ENCODE measurements at regions not wholly inside any gene's neighbourhood (a gene's known extent, or its start where the extent isn't known, plus 50 kb on each side); places are given as distances from the start of the nearest gene placed in this dataset.
A peak's percentile ranks its signal among the peaks of the same experiment; 100 is the strongest.

DNA sequence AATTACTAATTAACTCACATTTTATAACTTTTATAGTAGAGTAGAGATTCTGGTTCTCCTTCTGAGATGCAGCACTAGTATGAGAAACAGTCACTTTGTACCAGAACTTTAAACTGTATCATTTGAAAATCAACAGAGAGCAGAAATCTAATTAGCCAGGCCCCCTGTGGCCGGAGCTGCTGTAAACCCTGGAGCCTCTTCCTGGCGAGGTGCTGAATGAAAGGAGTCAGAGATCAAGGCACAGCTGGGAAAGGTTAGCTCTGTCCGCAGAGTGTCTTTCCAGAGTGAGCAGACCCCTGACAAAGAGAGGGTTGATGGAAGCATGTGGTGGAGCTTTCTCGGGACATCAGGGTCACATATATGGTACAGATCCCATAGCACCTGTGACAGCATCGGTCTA is 703.8 kb downstream of the RFPL4B start:
- no peak for DNase-seq
- H3K4me3 Mint-ChIP-seq: peak overlapping the region; percentile 15; the same call in 1 of the 2 replicates
- no peaks in the 10 kb centered on the region; the same call in 1 of the 2 replicates for H3K27me3 Mint-ChIP-seq (ENCODE audit: insufficient read depth)
- peaks cover 63% of the 10 kb centered on the region for H3K4me1 Mint-ChIP-seq (ENCODE audit: low read depth)
- H3K9me3 Mint-ChIP-seq: no peaks in the 10 kb centered on the region; the same call in 1 of the 2 replicates
- TF ChIP-seq CTCF (IDR thresholded peaks at IDR 0.05): no peak
- peaks cover 3% of the 10 kb centered on the region; the same call in 1 of the 2 replicates for H3K36me3 Mint-ChIP-seq (ENCODE audit: low read depth)
- peak overlapping the region; percentile 70 for H3K27ac Mint-ChIP-seq

GRCh38 chr6:113052506-113052905 is 705.4 kb downstream of the RFPL4B start:
- DNase-seq: no peak

DNA sequence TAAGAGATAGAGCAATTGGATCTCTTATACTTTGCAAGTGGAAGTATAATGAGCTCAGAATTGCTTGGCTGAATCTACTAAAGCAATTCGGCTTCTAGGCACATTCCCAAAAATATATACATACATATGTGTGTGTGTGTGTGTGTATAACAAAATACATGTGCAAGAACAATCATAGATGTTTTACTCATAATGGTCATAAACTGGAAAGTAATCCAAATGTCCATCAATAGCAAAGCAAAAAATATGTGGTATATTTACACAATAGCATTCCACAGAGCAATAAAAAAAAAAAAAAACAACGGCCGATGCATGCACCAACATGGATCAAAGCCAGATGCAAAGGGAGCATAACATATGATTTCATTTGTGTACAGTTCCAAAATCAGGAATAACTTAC is 707.9 kb downstream of the RFPL4B start:
- no peak overlapping the region for H3K4me3 Mint-ChIP-seq
- peaks cover 6% of the 10 kb centered on the region for H3K9me3 Mint-ChIP-seq
- DNase-seq: no peak
- no peak for TF ChIP-seq CTCF (IDR thresholded peaks at IDR 0.05)
- H3K36me3 Mint-ChIP-seq (ENCODE audit: low read depth): peaks cover 14% of the 10 kb centered on the region; the same call in 1 of the 2 replicates
- H3K27ac Mint-ChIP-seq: no peak overlapping the region
- H3K27me3 Mint-ChIP-seq (ENCODE audit: insufficient read depth): no peaks in the 10 kb centered on the region
- peaks cover 36% of the 10 kb centered on the region for H3K4me1 Mint-ChIP-seq (ENCODE audit: low read depth)

More at GRCh38 chr6:113052506-113052905, 705.4 kb downstream of the RFPL4B start:
- no peak for TF ChIP-seq CTCF (IDR thresholded peaks at IDR 0.05)
- Mint-ChIP-seq H3K36me3 (ENCODE audit: low read depth) (peaks cover 9% of the 10 kb centered on the region; the same call in 1 of the 2 replicates), H3K27me3 (ENCODE audit: insufficient read depth) (no peaks in the 10 kb centered on the region; the same call in 1 of the 2 replicates), H3K9me3 (peaks cover 5% of the 10 kb centered on the region), H3K27ac (no peak overlapping the region), H3K4me3 (no peak overlapping the region), H3K4me1 (ENCODE audit: low read depth) (peaks cover 54% of the 10 kb centered on the region)

DNA sequence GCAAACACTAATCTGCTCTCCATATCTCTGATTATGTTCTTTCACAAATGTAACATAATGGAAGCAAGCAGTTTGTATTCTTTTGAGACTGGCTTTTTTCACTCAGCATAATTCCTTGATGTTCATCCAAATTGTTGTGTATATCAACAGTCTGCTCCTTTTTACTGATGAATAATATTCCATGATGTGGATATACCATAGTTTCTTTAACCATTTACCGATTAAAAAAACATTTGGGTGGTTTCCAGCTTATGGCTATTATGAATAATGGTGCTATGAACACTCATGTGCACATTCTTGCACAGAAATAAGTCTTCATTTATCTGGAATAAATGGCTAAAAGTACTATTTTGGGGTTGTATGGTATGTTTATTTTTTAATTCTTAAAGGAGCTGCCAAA is 708.9 kb downstream of the RFPL4B start:
- peaks cover 30% of the 10 kb centered on the region for H3K4me1 Mint-ChIP-seq (ENCODE audit: low read depth)
- no peaks in the 10 kb centered on the region for H3K27me3 Mint-ChIP-seq (ENCODE audit: insufficient read depth)
- peaks cover 6% of the 10 kb centered on the region for H3K9me3 Mint-ChIP-seq
- peaks cover 14% of the 10 kb centered on the region; the same call in 1 of the 2 replicates for H3K36me3 Mint-ChIP-seq (ENCODE audit: low read depth)
- H3K27ac Mint-ChIP-seq: no peak overlapping the region
- no peak for DNase-seq
- no peak for TF ChIP-seq CTCF (IDR thresholded peaks at IDR 0.05)
- no peak overlapping the region for H3K4me3 Mint-ChIP-seq

DNA sequence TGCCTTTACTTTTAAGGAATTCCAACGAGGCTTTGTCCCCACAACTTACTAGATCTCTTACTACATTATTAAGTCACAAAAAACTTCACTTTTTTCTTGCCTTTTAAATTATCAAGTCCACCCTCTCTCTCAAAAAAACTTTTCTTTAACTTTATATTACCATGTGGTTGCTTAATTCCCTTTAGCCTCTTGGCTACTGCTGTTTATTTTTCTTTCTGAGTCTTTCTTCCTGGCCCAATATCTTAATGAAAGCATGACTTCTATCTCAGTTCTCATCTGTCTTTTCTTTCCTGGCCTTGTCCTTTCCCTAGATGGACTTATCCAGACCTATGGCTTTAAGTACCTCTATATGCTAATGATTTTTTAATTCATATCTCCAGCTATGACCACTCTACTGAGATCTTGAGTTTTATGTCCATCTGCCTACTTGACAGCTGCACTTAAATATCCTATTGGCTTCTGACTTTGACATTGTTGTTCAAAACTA is 710.5 kb downstream of the RFPL4B start:
- peaks cover 31% of the 10 kb centered on the region for H3K4me1 Mint-ChIP-seq (ENCODE audit: low read depth)
- H3K9me3 Mint-ChIP-seq: peaks cover 6% of the 10 kb centered on the region
- H3K27ac Mint-ChIP-seq: peak overlapping the region; percentile 29
- DNase-seq: no peak
- H3K4me3 Mint-ChIP-seq: no peak overlapping the region
- no peak for TF ChIP-seq CTCF (IDR thresholded peaks at IDR 0.05)
- H3K36me3 Mint-ChIP-seq (ENCODE audit: low read depth): peaks cover 14% of the 10 kb centered on the region; the same call in 1 of the 2 replicates
- H3K27me3 Mint-ChIP-seq (ENCODE audit: insufficient read depth): no peaks in the 10 kb centered on the region

All from HFFc6 (cell line).